ENCODE measurements at regions not wholly inside any gene's neighbourhood (a gene's known extent, or its start where the extent isn't known, plus 50 kb on each side); places are given as distances from the start of the nearest gene placed in this dataset.
"Not testable (repeated sequence)": the region's sequence is repeated elsewhere in the genome, so short reads cannot be mapped to it uniquely, and the experiment has no call there.

DNA sequence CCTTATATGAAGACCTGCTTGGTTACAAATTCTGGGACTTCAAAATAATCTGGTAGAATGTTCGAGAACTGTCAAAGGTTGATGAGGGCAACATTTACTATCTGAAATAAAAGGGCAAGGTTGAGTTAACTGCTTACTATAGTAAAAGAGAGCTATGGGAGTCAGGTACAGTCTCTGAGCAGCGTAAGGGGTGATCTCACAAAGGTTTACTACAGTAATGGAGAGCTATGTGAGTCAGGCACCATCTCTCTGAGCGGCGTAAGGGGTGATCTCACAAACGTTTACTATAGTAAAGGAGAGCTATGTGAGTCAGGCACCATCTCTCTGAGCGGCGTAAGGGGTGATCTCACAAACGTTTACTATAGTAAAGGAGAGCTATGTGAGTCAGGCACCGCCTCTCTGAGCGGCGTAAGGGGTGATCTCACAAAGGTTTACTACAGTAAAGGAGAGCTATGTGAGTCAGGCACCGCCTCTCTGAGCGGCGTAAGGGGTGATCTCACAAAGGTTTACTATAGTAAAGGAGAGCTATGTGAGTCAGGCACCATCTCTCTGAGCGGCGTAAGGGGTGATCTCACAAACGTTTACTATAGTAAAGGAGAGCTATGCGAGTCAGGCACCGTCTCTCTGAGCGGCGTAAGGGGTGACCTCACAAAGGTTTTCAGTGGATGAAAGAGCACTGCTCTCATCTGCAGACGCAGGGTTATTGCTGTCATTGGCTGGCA is 439.6 kb upstream of the B3GAT1 start:
- H3K4me3 ChIP-seq (ENCODE audit: low read depth in 2 of 2, low read length in 2 of 2); H3K27me3 ChIP-seq (ENCODE audit: control insufficient read depth, insufficient read depth, low read length); H3K36me3 ChIP-seq (ENCODE audit: control insufficient read depth, insufficient read depth, low read length); H3K27ac ChIP-seq (ENCODE audit: low read length); H3K4me1 ChIP-seq (ENCODE audit: control insufficient read depth, insufficient read depth, low read length); ATAC-seq; in situ Hi-C loops (cut with HindIII; ENCODE audit: low pct_unique_long_range_greater_than_20kb, low sequenced_read_pairs); BruUV-seq (replicated peaks); CTCF ChIA-PET; intact Hi-C loops (cut with micrococcal nuclease; ENCODE audit: unreplicated experiment); H3K9me3 ChIP-seq (ENCODE audit: control insufficient read depth, insufficient read depth, low read depth, low read length); POLR2A ChIA-PET: not testable (repeated sequence)
- peak; percentile 35 for DNase-seq (ENCODE audit: low read depth, low spot score)

DNA sequence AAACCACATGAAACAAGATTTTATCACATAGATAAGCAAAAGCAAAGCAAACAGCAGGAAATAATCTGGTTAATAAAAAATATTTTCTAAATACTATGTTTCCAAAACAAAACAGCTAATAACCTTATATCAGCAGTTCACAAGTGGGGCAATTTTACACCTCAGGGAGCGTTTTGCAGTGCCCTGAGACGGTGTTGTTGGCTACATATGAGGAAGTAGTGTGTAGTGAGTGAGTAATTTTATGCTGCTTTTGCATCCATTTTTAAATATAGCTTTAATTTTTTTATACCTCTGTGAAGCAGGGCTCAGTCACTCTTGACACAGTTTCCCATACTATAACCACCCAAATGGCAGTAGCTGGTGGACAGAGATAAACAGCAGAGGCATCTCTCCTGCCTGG is 438.5 kb upstream of the B3GAT1 start:
- Histone ChIP-seq H3K4me1 (ENCODE audit: control insufficient read depth, insufficient read depth, low read length) (no peaks in the 10 kb centered on the region), H3K36me3 (ENCODE audit: control insufficient read depth, insufficient read depth, low read length) (no peaks in the 10 kb centered on the region), H3K4me3 (ENCODE audit: low read depth in 2 of 2, low read length in 2 of 2) (no peak overlapping the region), H3K27me3 (ENCODE audit: control insufficient read depth, insufficient read depth, low read length) (no peaks in the 10 kb centered on the region), H3K27ac (ENCODE audit: low read length) (no peak overlapping the region), H3K9me3 (ENCODE audit: control insufficient read depth, insufficient read depth, low read depth, low read length) (no peaks in the 10 kb centered on the region)
- BruUV-seq (replicated peaks), result no TSS peak
- in situ Hi-C loops (cut with HindIII; ENCODE audit: low pct_unique_long_range_greater_than_20kb, low sequenced_read_pairs) (no loop called here), intact Hi-C loops (cut with micrococcal nuclease; ENCODE audit: unreplicated experiment) (no loop called here)
- DNase-seq (ENCODE audit: low read depth, low spot score) (no peak), ATAC-seq (no peak)
- TF ChIP-seq SIN3A (IDR thresholded peaks at IDR 0.05; ENCODE audit: borderline replicate concordance, insufficient read depth, low read depth, low read length), result no peak
- TF ChIP-seq, protein P1, sequence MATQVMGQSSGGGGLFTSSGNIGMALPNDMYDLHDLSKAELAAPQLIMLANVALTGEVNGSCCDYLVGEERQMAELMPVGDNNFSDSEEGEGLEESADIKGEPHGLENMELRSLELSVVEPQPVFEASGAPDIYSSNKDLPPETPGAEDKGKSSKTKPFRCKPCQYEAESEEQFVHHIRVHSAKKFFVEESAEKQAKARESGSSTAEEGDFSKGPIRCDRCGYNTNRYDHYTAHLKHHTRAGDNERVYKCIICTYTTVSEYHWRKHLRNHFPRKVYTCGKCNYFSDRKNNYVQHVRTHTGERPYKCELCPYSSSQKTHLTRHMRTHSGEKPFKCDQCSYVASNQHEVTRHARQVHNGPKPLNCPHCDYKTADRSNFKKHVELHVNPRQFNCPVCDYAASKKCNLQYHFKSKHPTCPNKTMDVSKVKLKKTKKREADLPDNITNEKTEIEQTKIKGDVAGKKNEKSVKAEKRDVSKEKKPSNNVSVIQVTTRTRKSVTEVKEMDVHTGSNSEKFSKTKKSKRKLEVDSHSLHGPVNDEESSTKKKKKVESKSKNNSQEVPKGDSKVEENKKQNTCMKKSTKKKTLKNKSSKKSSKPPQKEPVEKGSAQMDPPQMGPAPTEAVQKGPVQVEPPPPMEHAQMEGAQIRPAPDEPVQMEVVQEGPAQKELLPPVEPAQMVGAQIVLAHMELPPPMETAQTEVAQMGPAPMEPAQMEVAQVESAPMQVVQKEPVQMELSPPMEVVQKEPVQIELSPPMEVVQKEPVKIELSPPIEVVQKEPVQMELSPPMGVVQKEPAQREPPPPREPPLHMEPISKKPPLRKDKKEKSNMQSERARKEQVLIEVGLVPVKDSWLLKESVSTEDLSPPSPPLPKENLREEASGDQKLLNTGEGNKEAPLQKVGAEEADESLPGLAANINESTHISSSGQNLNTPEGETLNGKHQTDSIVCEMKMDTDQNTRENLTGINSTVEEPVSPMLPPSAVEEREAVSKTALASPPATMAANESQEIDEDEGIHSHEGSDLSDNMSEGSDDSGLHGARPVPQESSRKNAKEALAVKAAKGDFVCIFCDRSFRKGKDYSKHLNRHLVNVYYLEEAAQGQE (IDR thresholded peaks at IDR 0.05; ENCODE audit: insufficient read depth in 1 of 2, low read depth in 2 of 2, low read length in 1 of 2), result no peak
- TF ChIP-seq, protein P2, sequence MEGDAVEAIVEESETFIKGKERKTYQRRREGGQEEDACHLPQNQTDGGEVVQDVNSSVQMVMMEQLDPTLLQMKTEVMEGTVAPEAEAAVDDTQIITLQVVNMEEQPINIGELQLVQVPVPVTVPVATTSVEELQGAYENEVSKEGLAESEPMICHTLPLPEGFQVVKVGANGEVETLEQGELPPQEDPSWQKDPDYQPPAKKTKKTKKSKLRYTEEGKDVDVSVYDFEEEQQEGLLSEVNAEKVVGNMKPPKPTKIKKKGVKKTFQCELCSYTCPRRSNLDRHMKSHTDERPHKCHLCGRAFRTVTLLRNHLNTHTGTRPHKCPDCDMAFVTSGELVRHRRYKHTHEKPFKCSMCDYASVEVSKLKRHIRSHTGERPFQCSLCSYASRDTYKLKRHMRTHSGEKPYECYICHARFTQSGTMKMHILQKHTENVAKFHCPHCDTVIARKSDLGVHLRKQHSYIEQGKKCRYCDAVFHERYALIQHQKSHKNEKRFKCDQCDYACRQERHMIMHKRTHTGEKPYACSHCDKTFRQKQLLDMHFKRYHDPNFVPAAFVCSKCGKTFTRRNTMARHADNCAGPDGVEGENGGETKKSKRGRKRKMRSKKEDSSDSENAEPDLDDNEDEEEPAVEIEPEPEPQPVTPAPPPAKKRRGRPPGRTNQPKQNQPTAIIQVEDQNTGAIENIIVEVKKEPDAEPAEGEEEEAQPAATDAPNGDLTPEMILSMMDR (IDR thresholded peaks at IDR 0.05), result no peak
- no peak for TF ChIP-seq TCF7L2 (IDR thresholded peaks at IDR 0.05; ENCODE audit: low read depth, low read length)
- TF ChIP-seq POLR2AphosphoS5 (IDR thresholded peaks at IDR 0.05; ENCODE audit: low read depth, low read length), result no peak
- POLR2A ChIA-PET, result no interaction called here
- CTCF ChIA-PET, result no interaction called here

DNA sequence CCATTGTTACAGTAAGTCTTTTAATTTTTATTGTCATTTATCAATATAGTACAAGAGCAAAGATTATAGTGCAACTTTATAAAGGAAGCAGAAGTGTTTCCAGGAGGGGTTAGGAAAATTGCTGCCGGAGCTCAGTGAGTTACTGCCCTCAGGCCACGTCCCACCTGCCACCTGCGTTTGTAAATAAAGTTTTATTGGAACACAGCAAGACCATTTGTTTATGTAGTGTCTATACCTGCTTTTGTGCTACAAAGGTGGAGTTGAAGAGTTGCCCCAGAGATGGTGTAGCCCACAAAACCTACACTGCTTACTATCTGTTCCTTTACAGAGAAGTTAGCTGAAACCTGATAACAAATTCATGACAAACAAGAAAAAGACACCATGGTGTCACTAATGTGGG is 437.8 kb upstream of the B3GAT1 start:
- H3K4me1 ChIP-seq (ENCODE audit: control insufficient read depth, insufficient read depth, low read length), result no peaks in the 10 kb centered on the region
- TF ChIP-seq POLR2AphosphoS5 (IDR thresholded peaks at IDR 0.05; ENCODE audit: low read depth, low read length), result no peak
- TF ChIP-seq, protein P1 (IDR thresholded peaks at IDR 0.05; ENCODE audit: insufficient read depth in 1 of 2, low read depth in 2 of 2, low read length in 1 of 2), result no peak
- TF ChIP-seq TCF7L2 (IDR thresholded peaks at IDR 0.05; ENCODE audit: low read depth, low read length), result no peak
- TF ChIP-seq, protein P2 (IDR thresholded peaks at IDR 0.05), result no peak
- no peak for TF ChIP-seq SIN3A (IDR thresholded peaks at IDR 0.05; ENCODE audit: borderline replicate concordance, insufficient read depth, low read depth, low read length)
- ChIA-PET POLR2A (no interaction called here), CTCF (no interaction called here)
- no peak for ATAC-seq
- no peak for DNase-seq (ENCODE audit: low read depth, low spot score)
- no peak overlapping the region for H3K27ac ChIP-seq (ENCODE audit: low read length)
- H3K27me3 ChIP-seq (ENCODE audit: control insufficient read depth, insufficient read depth, low read length), result no peaks in the 10 kb centered on the region
- H3K4me3 ChIP-seq (ENCODE audit: low read depth in 2 of 2, low read length in 2 of 2), result no peak overlapping the region
- H3K9me3 ChIP-seq (ENCODE audit: control insufficient read depth, insufficient read depth, low read depth, low read length), result no peaks in the 10 kb centered on the region
- in situ Hi-C loops (cut with HindIII; ENCODE audit: low pct_unique_long_range_greater_than_20kb, low sequenced_read_pairs) (no loop called here), intact Hi-C loops (cut with micrococcal nuclease; ENCODE audit: unreplicated experiment) (no loop called here)
- no TSS peak for BruUV-seq (replicated peaks)
- H3K36me3 ChIP-seq (ENCODE audit: control insufficient read depth, insufficient read depth, low read length), result no peaks in the 10 kb centered on the region

Data from Panc1 (cell line).